ENCODE measurements at regions not wholly inside any gene's neighbourhood (a gene's known extent, or its start where the extent isn't known, plus 50 kb on each side); places are given as distances from the start of the nearest gene placed in this dataset.

GRCh38 chr1:178578541-178578940 lies 65.6 kb downstream of the TEX35 start:
- Mint-ChIP-seq H3K9me3 (ENCODE audit: unreplicated experiment) (peaks cover 1% of the 10 kb centered on the region), H3K4me1 (ENCODE audit: low read depth, unreplicated experiment) (peaks cover 6% of the 10 kb centered on the region), H3K4me3 (ENCODE audit: unreplicated experiment) (no peak overlapping the region), H3K36me3 (ENCODE audit: low read depth, unreplicated experiment) (peaks cover 3% of the 10 kb centered on the region), H3K27ac (ENCODE audit: unreplicated experiment) (no peak overlapping the region), H3K27me3 (ENCODE audit: low read depth, unreplicated experiment) (peaks cover 25% of the 10 kb centered on the region)
- Histone ChIP-seq H2AFZ (ENCODE audit: low read depth, low read length) (no peak overlapping the region), H3K36me3 (ENCODE audit: insufficient read depth, low read length) (no peaks in the 10 kb centered on the region), H3K79me2 (ENCODE audit: insufficient read depth, low read length) (no peaks in the 10 kb centered on the region), H3K9me3 (ENCODE audit: insufficient read depth, low read depth, low read length) (no peaks in the 10 kb centered on the region), H3K27me3 (ENCODE audit: insufficient read depth, low read length) (no peaks in the 10 kb centered on the region), H3K4me1 (ENCODE audit: insufficient read depth, low read length) (peaks cover 4% of the 10 kb centered on the region), H3K9ac (ENCODE audit: low read length) (no peak overlapping the region), H3K4me2 (ENCODE audit: low read length) (no peak overlapping the region), H3K4me3 (ENCODE audit: insufficient read depth, low read depth, low read length) (no peak overlapping the region), H3K27ac (ENCODE audit: low read depth, low read length) (no peak overlapping the region), H4K20me1 (ENCODE audit: insufficient read depth, low read length) (no peaks in the 10 kb centered on the region)
- TF ChIP-seq, protein P1, sequence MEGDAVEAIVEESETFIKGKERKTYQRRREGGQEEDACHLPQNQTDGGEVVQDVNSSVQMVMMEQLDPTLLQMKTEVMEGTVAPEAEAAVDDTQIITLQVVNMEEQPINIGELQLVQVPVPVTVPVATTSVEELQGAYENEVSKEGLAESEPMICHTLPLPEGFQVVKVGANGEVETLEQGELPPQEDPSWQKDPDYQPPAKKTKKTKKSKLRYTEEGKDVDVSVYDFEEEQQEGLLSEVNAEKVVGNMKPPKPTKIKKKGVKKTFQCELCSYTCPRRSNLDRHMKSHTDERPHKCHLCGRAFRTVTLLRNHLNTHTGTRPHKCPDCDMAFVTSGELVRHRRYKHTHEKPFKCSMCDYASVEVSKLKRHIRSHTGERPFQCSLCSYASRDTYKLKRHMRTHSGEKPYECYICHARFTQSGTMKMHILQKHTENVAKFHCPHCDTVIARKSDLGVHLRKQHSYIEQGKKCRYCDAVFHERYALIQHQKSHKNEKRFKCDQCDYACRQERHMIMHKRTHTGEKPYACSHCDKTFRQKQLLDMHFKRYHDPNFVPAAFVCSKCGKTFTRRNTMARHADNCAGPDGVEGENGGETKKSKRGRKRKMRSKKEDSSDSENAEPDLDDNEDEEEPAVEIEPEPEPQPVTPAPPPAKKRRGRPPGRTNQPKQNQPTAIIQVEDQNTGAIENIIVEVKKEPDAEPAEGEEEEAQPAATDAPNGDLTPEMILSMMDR (IDR thresholded peaks at IDR 0.05; ENCODE audit: insufficient read depth, low read depth, low read length) = no peak
- DNase-seq (ENCODE audit: low read depth) (no peak), FAIRE-seq (no peak)

- H3K4me3 Mint-ChIP-seq (ENCODE audit: unreplicated experiment) = no peak overlapping the region
- no peak for FAIRE-seq
- peaks cover 6% of the 10 kb centered on the region for H3K4me1 Mint-ChIP-seq (ENCODE audit: low read depth, unreplicated experiment)
Measured at GRCh38 chr1:178579095-178579494, 66.2 kb downstream of the TEX35 start.

GRCh38 chr1:178579562-178579961 lies 66.7 kb downstream of the TEX35 start:
- H3K27ac Mint-ChIP-seq (ENCODE audit: unreplicated experiment) = no peak overlapping the region

More at GRCh38 chr1:178579095-178579494, 66.2 kb downstream of the TEX35 start:
- H3K36me3 Mint-ChIP-seq (ENCODE audit: low read depth, unreplicated experiment) = peaks cover 3% of the 10 kb centered on the region
- no peak overlapping the region for H3K27ac Mint-ChIP-seq (ENCODE audit: unreplicated experiment)
- no peaks in the 10 kb centered on the region for H3K9me3 Mint-ChIP-seq (ENCODE audit: unreplicated experiment)
- Histone ChIP-seq H2AFZ (ENCODE audit: low read depth, low read length) (no peak overlapping the region), H3K4me3 (ENCODE audit: insufficient read depth, low read depth, low read length) (no peak overlapping the region), H3K36me3 (ENCODE audit: insufficient read depth, low read length) (no peaks in the 10 kb centered on the region), H3K4me1 (ENCODE audit: insufficient read depth, low read length) (peaks cover 4% of the 10 kb centered on the region), H3K79me2 (ENCODE audit: insufficient read depth, low read length) (no peaks in the 10 kb centered on the region), H3K4me2 (ENCODE audit: low read length) (no peak overlapping the region), H3K27me3 (ENCODE audit: insufficient read depth, low read length) (no peaks in the 10 kb centered on the region), H4K20me1 (ENCODE audit: insufficient read depth, low read length) (no peaks in the 10 kb centered on the region), H3K27ac (ENCODE audit: low read depth, low read length) (no peak overlapping the region), H3K9ac (ENCODE audit: low read length) (no peak overlapping the region), H3K9me3 (ENCODE audit: insufficient read depth, low read depth, low read length) (no peaks in the 10 kb centered on the region)
- no peak for DNase-seq (ENCODE audit: low read depth)
- TF ChIP-seq, protein P1 (IDR thresholded peaks at IDR 0.05; ENCODE audit: insufficient read depth, low read depth, low read length) = no peak
- TF ChIP-seq EZH2 (IDR thresholded peaks at IDR 0.05; ENCODE audit: insufficient read depth, low read length) = no peak
- H3K27me3 Mint-ChIP-seq (ENCODE audit: low read depth, unreplicated experiment) = peaks cover 25% of the 10 kb centered on the region

More at GRCh38 chr1:178579562-178579961, 66.7 kb downstream of the TEX35 start:
- no peaks in the 10 kb centered on the region for H3K79me2 ChIP-seq (ENCODE audit: insufficient read depth, low read length)
- Mint-ChIP-seq H3K4me3 (ENCODE audit: unreplicated experiment) (no peak overlapping the region), H3K27me3 (ENCODE audit: low read depth, unreplicated experiment) (peaks cover 25% of the 10 kb centered on the region), H3K36me3 (ENCODE audit: low read depth, unreplicated experiment) (peaks cover 3% of the 10 kb centered on the region), H3K4me1 (ENCODE audit: low read depth, unreplicated experiment) (peaks cover 6% of the 10 kb centered on the region), H3K9me3 (ENCODE audit: unreplicated experiment) (no peaks in the 10 kb centered on the region)
- H3K36me3 ChIP-seq (ENCODE audit: insufficient read depth, low read length) = no peaks in the 10 kb centered on the region
- H3K27me3 ChIP-seq (ENCODE audit: insufficient read depth, low read length) = no peaks in the 10 kb centered on the region
- FAIRE-seq (no peak), DNase-seq (ENCODE audit: low read depth) (no peak)
- no peak overlapping the region for H3K27ac ChIP-seq (ENCODE audit: low read depth, low read length)
- no peak overlapping the region for H2AFZ ChIP-seq (ENCODE audit: low read depth, low read length)
- H3K9me3 ChIP-seq (ENCODE audit: insufficient read depth, low read depth, low read length) = no peaks in the 10 kb centered on the region
- peaks cover 4% of the 10 kb centered on the region for H3K4me1 ChIP-seq (ENCODE audit: insufficient read depth, low read length)
- H3K4me2 ChIP-seq (ENCODE audit: low read length) = no peak overlapping the region
- no peaks in the 10 kb centered on the region for H4K20me1 ChIP-seq (ENCODE audit: insufficient read depth, low read length)
- no peak overlapping the region for H3K9ac ChIP-seq (ENCODE audit: low read length)
- no peak overlapping the region for H3K4me3 ChIP-seq (ENCODE audit: insufficient read depth, low read depth, low read length)
- TF ChIP-seq, protein P1 (IDR thresholded peaks at IDR 0.05; ENCODE audit: insufficient read depth, low read depth, low read length) = no peak
- TF ChIP-seq EZH2 (IDR thresholded peaks at IDR 0.05; ENCODE audit: insufficient read depth, low read length) = no peak
